K562 (cell line): ENCODE measurements at regions not wholly inside any gene's neighbourhood (a gene's known extent, or its start where the extent isn't known, plus 50 kb on each side); places are given as distances from the start of the nearest gene placed in this dataset.

Experiments
- ATAC-seq: fragments of 200-7000 bp; cut with Tn5 transposase; 3 replicates; pipeline ENCODE4 v1.9.1; 2020; ENCODE audit warnings: moderate library complexity
- BruUV-seq: library from RNA; stranded (reverse); fragments of 400-500 nt; replicated peaks from 2 replicates; lab custom pipeline; 2021; lab: Mats Ljungman, UMichigan
- CTCF ChIA-PET: fragments of 300-600 bp; formaldehyde crosslinking; extraction: SDS; loops from one replicate; lab custom pipeline; 2021; ENCODE audit warnings: low intra/inter-chr PET ratio; lab: Yijun Ruan, JAX
- POLR2A ChIA-PET: fragments of 300-600, 350-650 bp; sonication (Branson Sonifier 250); formaldehyde crosslinking; extraction: SDS; loops from one replicate; lab custom pipeline; 2021; ENCODE audit warnings: antibody characterized with exemption, inconsistent platforms; lab: Yijun Ruan, JAX
- DNase-seq, 4 experiments: peaks; one replicate each; pipeline versions ENCODE4 v3.0.0 to v3.0.0-alpha.2; 2011 to 2018; ENCODE audit warnings: low spot score in 3 of 4, mixed read lengths in 3 of 4; ENCODE audit errors: extremely low read depth in 1 of 4
- FAIRE-seq: peaks from 2 replicates; lab custom pipeline; 2011; peaks lifted over from hg19 to GRCh38; lab: Jason Lieb, UNC
- H2AFZ ChIP-seq: 2 replicates; pipeline ENCODE4 v1.6.0; 2011; ENCODE audit warnings: low read depth, low read length, control low read depth, inconsistent platforms
- H3K27ac ChIP-seq: fragments of 200-600 bp; 3 replicates; pipeline ENCODE4 v1.8.0; 2011; ENCODE audit warnings: low read depth, mild to moderate bottlenecking, control low read depth, inconsistent platforms, low read length, moderate library complexity, mixed read lengths; ENCODE audit errors: extremely low read depth
- H3K27me3 ChIP-seq, 2 experiments: fragments of 300-600 bp in 1 of 2; 2 replicates in 1 of 2; 3 replicates in 1 of 2; pipeline versions ENCODE4 v1.6.0 to v1.8.0; 2011; ENCODE audit warnings: inconsistent platforms in 2 of 2, low read length in 2 of 2, mild to moderate bottlenecking in 1 of 2, mixed read lengths in 1 of 2, moderate library complexity in 1 of 2; ENCODE audit not compliant: control insufficient read depth in 2 of 2, insufficient read depth in 2 of 2
- H3K36me3 ChIP-seq: fragments of 300-600 bp; 3 replicates; pipeline ENCODE4 v1.8.0; 2011; ENCODE audit warnings: mild to moderate bottlenecking, low read length, inconsistent platforms; ENCODE audit not compliant: control insufficient read depth, insufficient read depth
- H3K4me1 ChIP-seq, 2 experiments: fragments of 200-600 bp in 1 of 2; replicated peaks in 1 of 2; 2 replicates in 1 of 2; 3 replicates in 1 of 2; pipeline versions ENCODE4 v1.5.1 to v1.8.0; 2011; ENCODE audit warnings: inconsistent platforms in 2 of 2, low read length in 2 of 2, mild to moderate bottlenecking in 1 of 2, mixed read lengths in 1 of 2, moderate library complexity in 1 of 2; ENCODE audit not compliant: control insufficient read depth in 2 of 2, insufficient read depth in 2 of 2
- H3K4me2 ChIP-seq: 2 replicates; pipeline ENCODE4 v1.6.1; 2011; ENCODE audit warnings: low read length, control low read depth, inconsistent platforms, mixed read lengths; ENCODE audit not compliant: insufficient read depth
- H3K4me3 ChIP-seq: fragments of 200-600 bp; sonication (generic), shearing (Covaris generic); 2 replicates; pipeline ENCODE4 v1.5.1; 2016; ENCODE audit warnings: control low read depth, inconsistent platforms
- H3K79me2 ChIP-seq: fragments of 200-600 bp; 3 replicates; pipeline ENCODE4 v1.8.0; 2011; ENCODE audit warnings: low read length, inconsistent platforms; ENCODE audit not compliant: control insufficient read depth, insufficient read depth
- H3K9ac ChIP-seq, 2 experiments: 2 replicates each; pipeline versions ENCODE4 v1.6.0 to v1.6.1; 2011; ENCODE audit warnings: low read depth in 2 of 2, low read length in 2 of 2, control low read depth in 1 of 2, inconsistent platforms in 1 of 2, mild to moderate bottlenecking in 1 of 2, mixed read lengths in 1 of 2; ENCODE audit not compliant: insufficient read depth in 1 of 2
- H3K9me1 ChIP-seq: one replicate; pipeline ENCODE4 v1.6.0; 2011; ENCODE audit warnings: inconsistent platforms, mild to moderate bottlenecking, low read length, moderate library complexity; ENCODE audit not compliant: control insufficient read depth, insufficient read depth
- H3K9me3 ChIP-seq: replicated peaks from 2 replicates; pipeline ENCODE4 v1.5.1; 2011; ENCODE audit warnings: low read depth, low read length, inconsistent platforms; ENCODE audit not compliant: control insufficient read depth, insufficient read depth
- H4K20me1 ChIP-seq: replicated peaks from 2 replicates; pipeline ENCODE4 v1.6.1; 2011; ENCODE audit warnings: low read length, inconsistent platforms, mixed read lengths; ENCODE audit not compliant: control insufficient read depth, insufficient read depth
- BDP1 ChIP-seq: IDR thresholded peaks from 3 replicates; pipeline ENCODE4 v1.6.1; 2011; ENCODE audit not compliant: insufficient read length, insufficient read depth
- ELF2 ChIP-seq: fragments of 250-450 bp; sonication (Bioruptor Pico); IDR thresholded peaks from 2 replicates; pipeline ENCODE4 v1.5.0; 2021; ENCODE audit warnings: mild to moderate bottlenecking
- ETV6 ChIP-seq, 3 experiments: fragments of 150-350 bp in 1 of 3; sonication (generic) in 1 of 3; formaldehyde crosslinking in 1 of 3; IDR thresholded peaks; 2 replicates each; pipeline versions ENCODE4 v1.6.1 to v1.8.0; 2014 to 2022; ENCODE audit warnings: borderline replicate concordance in 2 of 3, low read depth in 2 of 3, antibody characterized with exemption in 1 of 3, low read length in 1 of 3, mild to moderate bottlenecking in 1 of 3, missing genetic modification reagents in 1 of 3
- KDM2B ChIP-seq: fragments of 250-450 bp; sonication (Bioruptor Pico); IDR thresholded peaks from 2 replicates; pipeline ENCODE4 v1.8.0; 2021; ENCODE audit warnings: mild to moderate bottlenecking, moderate library complexity
- MYBL2 ChIP-seq, 2 experiments: fragments of 450-650 bp in 1 of 2; sonication (generic) in 1 of 2; formaldehyde crosslinking in 1 of 2; IDR thresholded peaks; 2 replicates each; pipeline versions ENCODE4 v1.6.1 to v1.8.1; 2017 to 2022; ENCODE audit warnings: borderline replicate concordance in 1 of 2, inconsistent platforms in 1 of 2, low read depth in 1 of 2, mild to moderate bottlenecking in 1 of 2, missing genetic modification reagents in 1 of 2, moderate library complexity in 1 of 2
- NCOA4 ChIP-seq: fragments of 450-650 bp; IDR thresholded peaks from 2 replicates; pipeline ENCODE4 v1.6.1; 2018; ENCODE audit warnings: mild to moderate bottlenecking; ENCODE audit not compliant: partially characterized antibody
- NR2C1 ChIP-seq, 2 experiments: fragments of 450-650 bp; IDR thresholded peaks; 2 replicates each; pipeline ENCODE4 v1.6.1; 2017; ENCODE audit warnings: mild to moderate bottlenecking in 2 of 2, antibody characterized with exemption in 1 of 2, inconsistent platforms in 1 of 2, missing compliant biosample characterization in 1 of 2, missing genetic modification characterization in 1 of 2
- SAFB ChIP-seq: fragments of 200-400 bp; formaldehyde crosslinking; IDR thresholded peaks from 2 replicates; pipeline ENCODE4 v1.6.1; 2017; ENCODE audit warnings: low read depth, low read length, borderline replicate concordance
- ZNF124 ChIP-seq: sonication (generic); formaldehyde crosslinking; IDR thresholded peaks from 2 replicates; pipeline ENCODE4 v1.8.1; 2022; ENCODE audit warnings: missing genetic modification reagents
- ZNF830 ChIP-seq: fragments of 250-450 bp; sonication (Bioruptor Pico); IDR thresholded peaks from 2 replicates; pipeline ENCODE4 v1.5.0; 2021; ENCODE audit warnings: mild to moderate bottlenecking
- whole genome bisulfite sequencing: fragments of 100-300 bp; shearing (Covaris generic); methylation state at CpG from one replicate; pipeline ENCODE4 v1.1.6; 2016; ENCODE audit warnings: low coverage, mixed read lengths; ENCODE audit not compliant: insufficient coverage; ENCODE audit errors: missing lambda C conversion rate; 5-methylcytosine and 5-hydroxymethylcytosine counted together
- in situ Hi-C: fragments of 300-500 bp; cut with MboI; formaldehyde crosslinking; loops from 4 replicates; pipeline ENCODE4 v1.15.0; 2018; ENCODE audit warnings: inconsistent platforms, mixed read lengths
- intact Hi-C: fragments of 100-400 bp; cut with micrococcal nuclease; formaldehyde crosslinking; loops from 2 replicates; pipeline ENCODE4 v1.14.2; 2022
- TF ChIP-seq, protein P1 (sequence below): IDR thresholded peaks from 2 replicates; pipeline ENCODE4 v1.6.1; 2012; ENCODE audit warnings: low read depth, low read length, improper control_type of control experiment, borderline replicate concordance
- TF ChIP-seq, protein P2 (sequence below): fragments of 450-650 bp; formaldehyde crosslinking; IDR thresholded peaks from 2 replicates; pipeline ENCODE4 v1.4.0; 2020; ENCODE audit warnings: mild to moderate bottlenecking, moderate library complexity

DNA sequence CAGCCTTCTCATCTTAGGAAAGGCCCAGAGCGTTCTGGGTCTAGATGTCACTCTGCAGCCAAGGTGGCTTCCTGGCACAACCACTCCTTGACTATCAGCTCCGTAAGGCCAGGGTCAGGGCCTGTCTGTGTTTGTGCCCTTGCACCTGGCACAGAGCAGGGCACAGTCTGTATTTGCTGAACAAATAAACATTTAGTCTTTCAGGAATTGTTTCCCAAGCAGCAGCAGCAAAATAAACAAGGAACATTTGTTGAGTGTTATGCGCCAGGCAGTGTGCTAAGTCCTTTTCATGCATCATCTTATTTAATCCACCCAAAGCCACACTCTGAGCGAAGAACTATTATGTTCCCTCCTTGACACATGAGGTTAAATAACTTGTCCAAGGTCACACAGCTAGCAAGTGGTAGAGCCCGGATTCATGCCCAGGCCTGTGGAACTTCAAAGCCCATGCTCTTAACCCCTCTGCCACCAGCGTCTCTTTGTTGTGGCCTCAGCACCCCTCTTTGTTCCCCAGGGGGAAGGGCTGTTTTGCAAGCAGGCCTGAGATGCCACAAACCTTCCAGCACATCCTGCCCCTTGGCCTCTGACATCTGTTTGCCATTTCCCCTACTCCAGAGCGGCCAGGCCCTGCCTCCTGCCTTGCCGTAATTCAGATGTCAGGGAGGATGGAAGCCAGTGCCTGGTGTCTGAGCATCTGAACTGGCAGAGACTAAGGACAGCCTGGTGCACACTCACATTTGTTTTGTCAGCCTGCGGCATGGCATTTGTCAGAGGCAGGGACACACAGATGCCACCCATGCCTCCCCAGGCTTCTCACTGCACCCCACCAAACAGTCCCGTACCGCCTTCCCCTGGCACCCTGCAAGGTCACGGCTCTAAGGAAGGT, 325.8 kb upstream of the ZMIZ1 start:
- ATAC-seq (no peak), FAIRE-seq (no peak), DNase-seq (no peak)
- Histone ChIP-seq H2AFZ (no peak overlapping the region), H3K4me1 (no peaks in the 10 kb centered on the region), H3K9me3 (no peaks in the 10 kb centered on the region), H3K27ac (no peak overlapping the region), H3K36me3 (no peaks in the 10 kb centered on the region), H3K79me2 (no peaks in the 10 kb centered on the region), H3K27me3 (peaks cover 14 to 51% of the 10 kb centered on the region in 2 experiments; a peak in 4 of 5 replicates), H3K9me1 (no peaks in the 10 kb centered on the region), H3K4me3 (no peak overlapping the region), H4K20me1 (0 out of 2 replicates have a peak, but pooled peaks cover 6% of the 10 kb centered on the region), H3K4me2 (no peak overlapping the region), H3K9ac (0 out of 4 replicates have a peak overlapping the region, but pooled peaks of 1 of the 2 experiments have one; percentile 1)
- CTCF ChIA-PET: no interaction called here
- TF ChIP-seq ELF2 (CRISPR knock-in tag) (no peak), NCOA4 (no peak), NR2C1 (IDR thresholded peaks at IDR 0.05) (no peak), NR2C1 (tag; IDR thresholded peaks at IDR 0.05) (no peak), ZNF124 (no peak), MYBL2 (IDR thresholded peaks at IDR 0.05; ENCODE audit: low read depth) (no peak), MYBL2 (CRISPR knock-in tag; IDR thresholded peaks at IDR 0.05; ENCODE audit: borderline replicate concordance) (no peak), ZNF830 (CRISPR knock-in tag) (no peak), SAFB (no peak), BDP1 (no peak), ETV6 (IDR thresholded peaks at IDR 0.05; ENCODE audit: borderline replicate concordance in 1 of 2, low read depth in 2 of 2, low read length in 1 of 2) (no peak), ETV6 (CRISPR knock-in tag; IDR thresholded peaks at IDR 0.05; ENCODE audit: borderline replicate concordance) (no peak), KDM2B (CRISPR knock-in tag) (no peak)
- TF ChIP-seq, protein P1, sequence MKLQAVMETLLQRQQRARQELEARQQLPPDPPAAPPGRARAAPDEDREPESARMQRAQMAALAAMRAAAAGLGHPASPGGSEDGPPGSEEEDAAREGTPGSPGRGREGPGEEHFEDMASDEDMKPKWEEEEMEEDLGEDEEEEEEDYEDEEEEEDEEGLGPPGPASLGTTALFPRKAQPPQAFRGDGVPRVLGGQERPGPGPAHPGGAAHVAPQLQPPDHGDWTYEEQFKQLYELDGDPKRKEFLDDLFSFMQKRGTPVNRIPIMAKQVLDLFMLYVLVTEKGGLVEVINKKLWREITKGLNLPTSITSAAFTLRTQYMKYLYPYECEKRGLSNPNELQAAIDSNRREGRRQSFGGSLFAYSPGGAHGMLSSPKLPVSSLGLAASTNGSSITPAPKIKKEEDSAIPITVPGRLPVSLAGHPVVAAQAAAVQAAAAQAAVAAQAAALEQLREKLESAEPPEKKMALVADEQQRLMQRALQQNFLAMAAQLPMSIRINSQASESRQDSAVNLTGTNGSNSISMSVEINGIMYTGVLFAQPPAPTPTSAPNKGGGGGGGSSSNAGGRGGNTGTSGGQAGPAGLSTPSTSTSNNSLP: no peak
- TF ChIP-seq, protein P2, sequence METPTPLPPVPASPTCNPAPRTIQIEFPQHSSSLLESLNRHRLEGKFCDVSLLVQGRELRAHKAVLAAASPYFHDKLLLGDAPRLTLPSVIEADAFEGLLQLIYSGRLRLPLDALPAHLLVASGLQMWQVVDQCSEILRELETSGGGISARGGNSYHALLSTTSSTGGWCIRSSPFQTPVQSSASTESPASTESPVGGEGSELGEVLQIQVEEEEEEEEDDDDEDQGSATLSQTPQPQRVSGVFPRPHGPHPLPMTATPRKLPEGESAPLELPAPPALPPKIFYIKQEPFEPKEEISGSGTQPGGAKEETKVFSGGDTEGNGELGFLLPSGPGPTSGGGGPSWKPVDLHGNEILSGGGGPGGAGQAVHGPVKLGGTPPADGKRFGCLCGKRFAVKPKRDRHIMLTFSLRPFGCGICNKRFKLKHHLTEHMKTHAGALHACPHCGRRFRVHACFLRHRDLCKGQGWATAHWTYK (CRISPR knock-in tag): no peak
- no TSS peak for BruUV-seq
- intact Hi-C loops: no loop called here
- 1% methylated on average over 12 of the region's 12 CpGs for WGBS
- in situ Hi-C loops: no loop called here
- POLR2A ChIA-PET: no interaction called here
